GM18870 (cell line): ENCODE measurements at regions not wholly inside any gene's neighbourhood (a gene's known extent, or its start where the extent isn't known, plus 50 kb on each side); places are given as distances from the start of the nearest gene placed in this dataset.
A peak's percentile ranks its signal among the peaks of the same experiment; 100 is the strongest.

ENCODE experiments used
- ATAC-seq: cut with Tn5 transposase; IDR thresholded peaks from one replicate; pipeline ENCODE4 v1.9.1; 2021; ENCODE audit warnings: moderate library complexity; ENCODE audit not compliant: unreplicated experiment

DNA sequence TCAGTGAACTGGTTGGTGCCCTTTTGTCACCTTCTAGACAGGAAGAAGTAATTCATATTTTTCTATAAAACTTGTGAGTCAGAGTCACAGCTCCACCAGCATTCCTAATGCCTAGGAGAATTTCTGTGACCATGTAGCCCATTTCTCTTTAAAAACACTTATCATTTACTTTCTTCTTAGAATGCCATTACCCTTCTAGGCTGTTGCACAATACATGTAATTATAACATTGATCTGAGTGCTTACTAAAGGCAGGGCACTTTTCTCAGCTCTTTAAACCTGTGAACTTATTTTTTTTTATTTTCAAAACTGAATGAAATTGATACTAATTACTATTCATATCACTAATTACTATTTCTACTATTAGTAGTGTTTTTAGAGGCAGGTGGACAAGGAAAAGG lies 373.7 kb downstream of the TLE4 start:
- no peak for ATAC-seq

DNA sequence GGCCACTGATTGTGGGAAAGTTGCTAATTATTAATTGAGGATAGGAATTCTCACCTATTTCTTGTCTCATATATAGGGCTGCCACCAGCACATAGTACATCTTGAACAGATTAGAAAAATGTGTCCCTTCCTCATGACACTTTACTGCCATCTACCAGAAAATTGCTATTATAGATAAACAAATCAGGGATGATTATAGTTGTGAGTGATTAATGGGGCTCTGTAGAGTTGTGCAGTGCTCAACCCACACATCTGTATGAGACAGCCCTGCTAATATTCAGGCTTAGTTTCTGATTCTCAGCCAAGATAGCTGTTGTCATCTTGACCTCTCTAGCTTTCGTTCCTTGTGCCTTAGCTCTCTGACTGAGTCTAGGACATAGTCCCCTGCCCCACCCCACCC lies 373.3 kb downstream of the TLE4 start:
- ATAC-seq, result no peak

DNA sequence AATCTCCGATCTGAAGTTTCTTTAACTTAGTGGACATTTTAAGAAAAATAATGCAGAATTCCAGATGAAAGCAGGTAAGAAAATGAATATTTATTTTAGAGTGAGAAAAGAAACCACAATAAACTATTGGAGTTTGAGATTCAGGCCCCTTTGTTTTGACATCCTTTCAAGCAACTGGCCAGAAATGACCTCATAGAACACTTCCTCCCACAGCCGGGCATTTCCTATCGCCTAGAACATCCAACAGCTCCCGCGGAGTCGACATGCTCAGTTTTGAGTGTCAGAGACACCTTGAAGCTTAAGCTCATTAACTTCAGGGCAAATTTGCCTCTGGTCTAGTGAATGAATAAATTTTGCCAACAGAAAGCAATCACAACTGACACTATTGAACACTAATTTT lies 369.2 kb downstream of the TLE4 start:
- ATAC-seq, result no peak

DNA sequence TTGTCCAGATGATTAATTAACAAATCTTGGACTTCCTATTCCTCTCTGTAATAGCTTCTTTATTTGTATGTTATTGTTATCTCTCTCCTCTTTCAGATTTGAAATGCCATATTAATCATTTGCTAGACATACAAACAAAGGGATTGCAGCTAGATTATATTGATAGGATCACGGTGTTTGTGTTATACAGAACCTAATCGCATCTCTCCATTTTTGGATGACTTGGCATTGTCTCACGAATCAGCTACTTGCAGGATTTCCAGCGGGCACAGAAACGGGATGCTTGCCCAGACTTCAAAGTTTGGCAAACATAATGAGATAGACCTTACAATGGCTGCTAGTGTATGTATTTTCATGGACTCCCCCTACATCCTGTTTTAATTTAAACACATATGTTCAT lies 368.1 kb downstream of the TLE4 start:
- ATAC-seq, result no peak

DNA sequence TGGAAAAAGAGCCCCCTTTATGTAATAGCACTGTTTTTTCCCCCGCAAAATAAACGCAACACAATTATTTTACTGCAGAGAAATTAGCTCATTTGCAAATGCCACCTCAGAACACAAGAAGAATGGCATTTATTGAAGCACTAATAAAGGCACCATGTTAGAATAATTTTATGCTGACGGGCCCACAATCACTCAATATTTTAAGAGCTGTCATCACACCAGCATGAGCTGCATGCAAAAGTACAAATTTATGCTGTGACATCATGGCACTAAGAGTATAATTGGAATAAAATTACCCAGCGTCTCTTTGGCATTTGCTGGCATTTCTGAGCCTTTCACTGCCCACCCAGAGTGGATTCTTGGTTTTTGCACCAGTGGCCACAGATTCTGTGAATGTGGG lies 364.6 kb downstream of the TLE4 start:
- ATAC-seq, result no peak

DNA sequence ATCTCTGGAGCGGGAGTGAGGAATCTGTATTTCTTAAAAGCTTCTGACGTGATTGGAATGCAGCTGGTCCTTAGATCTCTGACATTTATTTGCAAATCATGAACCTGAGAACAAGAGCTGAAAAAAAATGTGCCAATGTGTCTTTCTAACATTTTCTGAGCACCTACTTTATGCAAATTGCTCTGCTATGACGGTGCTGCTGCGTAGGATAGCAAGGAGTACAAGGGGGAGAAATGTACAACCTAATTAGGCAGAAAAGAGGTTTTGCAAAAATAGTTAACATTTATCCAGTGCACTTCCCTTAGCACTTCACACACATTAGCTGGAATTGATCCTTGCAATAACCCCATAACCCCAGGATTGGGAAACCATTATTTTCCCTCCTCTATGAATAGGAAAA lies 357.5 kb downstream of the TLE4 start:
- ATAC-seq, result no peak

DNA sequence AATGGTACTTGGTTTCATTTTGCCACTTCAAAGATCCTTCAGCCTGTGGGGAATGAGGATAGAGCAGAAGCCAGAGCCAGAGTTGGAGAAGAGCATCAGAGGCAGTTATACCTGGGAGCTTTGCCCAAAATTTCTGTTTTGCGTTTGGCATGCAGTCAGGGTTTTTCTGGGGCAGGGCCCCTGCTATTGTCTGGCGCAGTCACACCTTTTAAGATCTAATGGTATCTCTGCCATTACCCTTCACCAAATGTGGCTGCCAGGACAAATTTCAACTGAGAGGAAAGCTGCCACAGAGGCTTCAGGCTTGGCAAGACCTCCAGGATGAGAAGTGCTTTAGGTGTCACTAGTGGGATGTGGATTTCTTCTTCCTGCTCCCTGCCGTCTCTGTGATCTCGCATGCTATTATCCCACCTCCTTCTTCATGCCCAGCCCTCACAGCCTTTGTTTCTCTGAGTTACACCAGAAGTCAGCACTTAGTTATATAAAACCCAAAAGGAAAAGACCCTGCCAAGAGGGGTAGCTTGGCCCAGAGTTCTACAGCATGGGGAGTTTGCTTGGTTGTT lies 357.0 kb downstream of the TLE4 start:
- ATAC-seq, result no peak

DNA sequence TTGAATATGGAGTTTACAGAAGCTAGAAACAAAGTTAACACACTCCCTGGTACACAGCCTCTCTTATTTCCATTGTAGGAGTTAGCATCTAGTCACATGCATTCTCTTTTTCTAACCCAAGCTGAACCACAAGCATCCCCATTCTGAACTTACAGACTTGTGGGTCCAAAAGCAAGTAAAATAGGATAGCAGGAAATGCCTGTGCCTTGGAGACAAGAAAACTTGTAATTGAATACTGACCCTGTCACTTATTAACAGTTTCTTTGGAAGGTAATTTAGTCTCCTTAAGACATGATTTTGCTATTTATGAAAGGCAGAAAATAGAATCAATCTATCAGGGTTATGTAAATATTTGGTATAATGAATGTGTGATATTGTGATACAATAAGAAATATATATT lies 353.6 kb downstream of the TLE4 start:
- no peak for ATAC-seq

DNA sequence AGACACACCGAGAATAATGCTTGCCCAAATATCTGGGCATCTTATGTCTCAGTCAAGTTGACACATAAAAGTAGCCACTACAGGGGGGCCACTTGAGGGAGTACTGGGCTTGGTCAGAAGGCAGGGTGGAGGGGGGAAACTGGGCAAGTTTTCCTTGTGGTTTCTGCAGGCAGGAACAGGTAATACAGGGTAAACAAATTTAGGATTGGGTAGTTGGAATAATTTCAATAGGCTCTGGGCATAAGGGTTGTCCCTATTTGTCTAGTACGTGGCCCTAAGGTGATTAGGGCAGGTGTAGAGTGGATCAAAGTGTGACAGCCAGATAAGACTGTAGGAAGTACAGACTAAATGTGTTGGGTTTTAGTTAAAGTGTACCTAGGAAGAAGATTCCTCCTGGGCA lies 353.1 kb downstream of the TLE4 start:
- no peak for ATAC-seq

DNA sequence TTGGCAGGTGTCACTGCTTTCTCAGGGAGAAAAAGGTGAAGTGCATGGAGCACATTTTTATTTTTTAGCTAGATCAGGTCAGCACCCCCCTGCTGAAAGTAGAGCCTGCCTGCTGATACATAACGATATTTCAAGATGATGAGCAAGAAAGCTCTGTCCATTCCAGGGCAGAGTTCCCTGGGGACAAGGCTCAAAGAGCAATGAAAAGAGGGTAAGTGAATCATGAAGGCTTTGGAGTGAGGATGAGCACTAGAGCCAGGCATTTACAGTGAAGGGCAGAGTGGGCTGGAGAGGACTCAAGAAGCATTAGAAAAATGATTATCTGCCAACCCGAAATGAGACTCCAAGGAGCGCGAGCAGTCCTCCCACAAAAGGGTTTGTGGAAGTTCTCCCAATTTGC lies 345.7 kb downstream of the TLE4 start:
- no peak for ATAC-seq

DNA sequence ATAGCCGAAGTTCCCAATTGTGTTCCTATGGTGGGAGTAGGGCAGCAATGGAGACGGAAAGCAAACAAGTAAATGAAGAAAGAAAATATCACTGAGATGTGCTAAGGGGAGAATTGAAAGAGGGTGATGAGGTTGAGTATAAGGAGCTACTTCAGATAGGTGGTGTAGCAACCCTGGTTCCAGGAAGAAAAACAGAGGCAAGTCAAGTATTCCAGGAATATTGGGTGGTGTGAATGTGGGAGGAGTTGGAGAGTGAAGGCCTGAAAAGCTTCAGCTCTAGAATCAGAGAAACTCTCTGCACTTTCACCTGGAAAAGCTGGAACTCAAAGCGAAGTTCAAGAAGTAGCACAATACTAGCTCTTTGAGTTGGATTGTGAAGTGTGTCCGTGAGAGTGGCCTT lies 342.1 kb downstream of the TLE4 start:
- ATAC-seq, result no peak

DNA sequence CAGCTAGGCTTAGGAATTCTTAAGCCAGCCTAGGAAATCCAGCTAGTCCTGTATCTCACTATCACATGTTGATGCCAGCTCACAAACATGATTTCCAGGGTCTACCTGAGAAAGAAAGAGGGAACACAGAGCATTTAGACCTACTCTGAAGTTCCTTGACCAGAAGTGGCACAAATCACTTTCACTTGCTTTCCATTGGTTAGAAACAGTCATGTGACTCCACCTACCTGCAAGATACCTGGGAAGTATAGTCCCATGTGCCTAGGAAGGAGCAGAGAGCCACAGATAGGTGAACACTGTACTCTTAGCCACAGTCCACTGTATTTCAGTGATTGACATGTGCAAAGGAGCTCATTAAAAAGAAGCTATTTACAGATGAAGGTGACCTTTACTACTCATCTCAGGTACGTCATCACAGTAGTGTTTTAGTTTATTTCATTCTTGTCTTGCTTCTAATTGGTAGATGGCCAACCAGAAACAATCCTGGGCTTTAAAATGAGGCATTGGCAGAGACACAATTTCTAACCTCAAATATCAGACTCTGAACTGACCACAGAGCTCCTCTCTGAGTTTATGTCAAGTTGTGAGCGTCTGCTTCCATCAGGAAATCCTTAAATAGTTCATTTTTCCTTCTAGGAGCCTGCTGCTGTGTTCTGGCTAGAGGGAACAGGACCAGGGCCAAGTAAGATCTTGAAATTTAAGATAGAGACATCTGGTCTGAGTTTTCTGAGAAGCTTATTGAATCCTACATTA lies 340.7 kb downstream of the TLE4 start:
- no peak for ATAC-seq

DNA sequence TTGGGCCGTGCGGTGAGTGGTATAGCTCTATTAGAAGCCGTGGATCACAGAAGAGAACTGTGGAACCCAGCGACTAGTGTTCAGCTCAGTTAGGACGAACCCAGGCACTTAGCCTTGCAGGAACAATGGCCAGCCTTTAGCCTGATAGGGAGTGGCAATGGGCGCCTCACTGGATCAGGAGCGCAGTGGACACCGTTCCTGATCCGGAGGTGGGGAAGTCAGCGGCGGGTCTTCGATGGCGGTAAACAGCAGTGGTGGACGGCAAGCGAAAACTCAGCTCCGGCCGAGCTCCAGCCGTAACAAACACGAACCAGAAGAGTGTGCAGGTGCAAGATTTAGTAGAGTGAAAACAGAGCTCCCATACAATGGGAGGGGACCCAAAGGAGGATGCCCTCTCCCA lies 340.0 kb downstream of the TLE4 start:
- ATAC-seq, result no peak

DNA sequence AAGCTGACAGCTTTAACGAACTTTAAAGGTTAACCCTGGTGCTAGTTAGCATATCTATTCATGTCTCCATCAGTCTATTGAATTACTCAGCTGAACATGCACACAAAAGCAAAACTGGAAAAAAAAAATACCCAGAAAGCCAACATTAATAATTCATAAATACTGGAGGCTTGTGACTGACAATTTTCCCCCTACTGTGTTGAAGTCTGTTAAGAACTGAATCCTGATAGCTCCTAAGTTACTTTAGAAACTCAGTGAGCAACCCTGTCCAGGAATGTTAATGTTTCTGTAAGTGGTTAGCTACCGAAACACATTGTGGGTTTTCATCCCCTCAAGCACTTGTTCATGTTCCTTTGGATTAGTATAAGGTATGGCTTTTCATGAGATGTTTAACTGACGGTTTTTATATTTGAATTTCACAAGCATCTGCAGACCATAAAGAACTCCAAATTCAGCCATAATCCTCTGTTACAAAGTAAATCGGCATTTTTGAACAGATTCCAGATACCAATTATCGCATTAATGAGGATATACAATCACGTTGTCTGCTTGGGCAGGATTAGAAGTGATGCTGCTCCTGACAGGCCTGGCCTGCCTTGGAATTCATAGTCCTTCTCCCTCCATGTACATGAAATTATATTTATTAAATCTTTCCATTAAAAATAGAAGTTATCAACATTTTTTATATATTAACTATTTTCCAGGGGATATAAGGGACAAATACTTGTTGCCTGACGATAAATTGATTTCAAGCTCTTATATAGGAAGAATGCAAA lies 331.2 kb downstream of the TLE4 start:
- no peak for ATAC-seq

DNA sequence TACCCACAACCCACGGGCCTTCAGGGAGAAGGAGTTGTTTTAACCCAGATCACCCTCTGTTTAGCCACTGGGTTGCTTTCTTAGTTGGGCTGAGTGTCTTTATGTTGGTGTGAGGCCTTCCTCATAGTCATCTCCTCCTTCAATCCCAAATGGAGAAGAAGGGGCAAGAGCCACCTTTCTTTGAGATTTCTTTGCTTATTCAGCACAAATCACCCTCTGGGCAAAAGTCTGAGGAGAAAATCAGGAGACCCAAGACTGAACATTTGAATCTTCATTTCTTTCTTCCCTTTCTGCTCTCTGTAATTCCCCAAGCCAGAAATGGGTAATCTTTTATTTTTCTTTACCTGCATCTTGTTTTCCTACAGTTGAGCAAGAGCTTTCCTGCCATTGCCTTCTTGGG lies 329.0 kb downstream of the TLE4 start:
- ATAC-seq, result no peak

DNA sequence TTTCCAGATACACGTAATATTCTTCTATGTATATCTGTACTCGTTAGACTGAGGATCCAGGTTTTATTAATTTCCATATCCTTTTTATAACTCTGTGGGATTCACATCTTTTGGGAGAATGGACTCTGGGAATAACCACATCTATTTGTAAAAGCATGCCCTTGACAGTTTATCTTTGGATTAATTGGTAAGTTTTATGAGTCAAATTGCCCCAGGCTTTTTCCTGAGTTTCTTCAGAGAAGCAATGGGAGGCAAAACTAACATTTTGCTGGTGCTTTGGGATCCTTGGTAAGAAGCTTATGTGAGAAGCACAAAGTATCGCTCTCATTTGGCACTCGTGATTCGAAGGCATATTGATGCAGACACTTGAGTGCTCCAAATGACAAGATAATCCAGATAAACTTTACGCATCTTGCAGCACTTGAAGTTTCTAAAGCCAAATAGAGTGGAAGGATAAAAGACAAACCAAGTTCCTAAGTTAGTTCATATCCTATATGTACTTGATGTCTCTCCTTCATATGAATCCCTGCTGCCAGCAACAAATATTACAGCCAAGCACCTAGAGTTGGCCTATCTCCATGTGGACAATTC lies 324.7 kb downstream of the TLE4 start:
- no peak for ATAC-seq

DNA sequence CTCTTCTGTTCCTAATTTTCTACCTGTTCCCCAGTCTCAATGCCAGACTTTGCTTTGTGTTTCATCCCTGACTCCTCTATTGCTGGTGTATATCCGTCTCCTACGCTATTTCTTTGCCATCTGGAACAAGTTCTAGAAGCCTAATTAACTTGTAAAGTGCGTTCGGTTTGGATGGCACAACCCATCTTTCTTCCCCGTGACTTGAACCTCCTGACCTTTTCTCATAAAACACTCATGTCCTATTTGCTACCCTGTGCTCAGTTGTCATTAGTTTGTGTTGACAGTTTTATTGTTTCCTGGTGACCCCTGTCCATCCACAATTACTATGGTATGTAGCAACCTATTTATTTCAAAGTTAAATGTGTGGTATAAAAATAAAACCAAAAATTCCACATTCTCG lies 323.5 kb downstream of the TLE4 start:
- ATAC-seq, result no peak

DNA sequence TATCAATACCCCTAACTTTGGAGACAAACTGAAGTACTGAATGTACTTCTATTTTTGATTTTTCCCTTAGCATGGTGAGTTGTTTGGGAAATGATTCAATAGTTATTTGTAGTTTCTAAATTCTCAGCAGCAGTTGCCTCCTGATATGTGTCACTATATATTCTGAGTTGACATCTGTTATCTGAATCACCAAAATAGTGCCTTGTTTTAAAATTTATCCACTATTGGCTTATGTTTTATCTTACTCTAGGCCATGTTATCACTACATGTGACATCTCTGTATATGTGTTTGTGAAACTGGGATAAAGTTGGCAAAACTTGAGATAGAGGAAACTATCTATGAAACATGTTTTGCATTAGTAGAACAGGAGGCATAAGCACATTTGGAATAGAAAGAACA lies 317.6 kb downstream of the TLE4 start:
- no peak for ATAC-seq

DNA sequence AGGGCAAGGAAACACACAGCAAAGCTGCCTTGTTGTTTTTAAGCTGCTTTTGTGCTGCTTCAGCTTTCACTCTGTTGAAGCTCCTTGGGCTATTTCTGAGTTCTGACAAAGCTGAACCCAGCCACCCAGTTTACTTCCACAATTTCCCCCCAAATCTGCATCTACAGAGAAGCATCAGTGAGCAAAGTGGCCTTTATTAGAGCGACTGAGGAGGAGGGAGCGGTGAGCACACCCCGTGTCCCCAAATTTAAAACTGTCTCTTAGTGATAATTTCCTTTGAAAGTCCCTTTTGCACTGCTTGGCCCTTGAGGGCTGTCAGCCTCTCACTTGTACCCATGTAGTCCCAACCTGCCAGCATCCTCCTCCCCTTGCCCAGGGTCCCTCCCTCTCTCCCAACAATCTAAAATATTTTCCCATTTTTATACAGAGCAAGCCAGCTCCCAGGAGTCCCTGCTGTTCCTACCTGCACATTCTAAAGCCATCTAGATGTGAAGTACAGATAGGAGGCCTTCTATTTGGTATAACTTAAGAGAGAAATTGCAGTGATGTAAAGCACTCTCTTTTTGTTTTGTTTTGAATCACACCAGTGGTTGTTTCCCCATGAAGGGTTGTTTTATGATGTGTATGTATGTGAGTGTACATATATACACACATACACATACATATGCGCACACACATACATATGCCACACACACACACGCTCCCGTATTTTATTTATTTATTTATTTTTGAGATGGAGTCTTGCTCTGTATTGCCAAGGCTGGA lies 313.5 kb downstream of the TLE4 start:
- no peak for ATAC-seq

DNA sequence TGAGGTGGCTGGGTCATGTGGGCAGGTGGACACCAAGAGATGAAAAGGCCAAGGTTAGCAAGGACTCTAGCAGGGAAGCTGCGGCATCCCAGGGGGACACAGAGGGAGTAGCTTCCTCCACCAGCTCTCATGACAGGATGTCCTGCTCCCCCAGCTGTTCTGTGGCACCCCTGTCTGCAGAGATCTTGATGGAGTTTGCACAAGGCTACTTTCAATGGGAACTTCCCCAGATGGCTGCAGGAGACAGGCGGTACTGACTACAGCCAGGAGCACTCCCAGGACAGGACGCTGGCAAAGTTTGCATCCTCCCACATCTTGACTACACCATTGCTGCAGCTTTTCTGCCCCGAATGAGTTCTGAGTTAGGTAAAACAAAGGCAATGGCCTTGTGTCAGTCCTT lies 312.8 kb downstream of the TLE4 start:
- no peak for ATAC-seq

DNA sequence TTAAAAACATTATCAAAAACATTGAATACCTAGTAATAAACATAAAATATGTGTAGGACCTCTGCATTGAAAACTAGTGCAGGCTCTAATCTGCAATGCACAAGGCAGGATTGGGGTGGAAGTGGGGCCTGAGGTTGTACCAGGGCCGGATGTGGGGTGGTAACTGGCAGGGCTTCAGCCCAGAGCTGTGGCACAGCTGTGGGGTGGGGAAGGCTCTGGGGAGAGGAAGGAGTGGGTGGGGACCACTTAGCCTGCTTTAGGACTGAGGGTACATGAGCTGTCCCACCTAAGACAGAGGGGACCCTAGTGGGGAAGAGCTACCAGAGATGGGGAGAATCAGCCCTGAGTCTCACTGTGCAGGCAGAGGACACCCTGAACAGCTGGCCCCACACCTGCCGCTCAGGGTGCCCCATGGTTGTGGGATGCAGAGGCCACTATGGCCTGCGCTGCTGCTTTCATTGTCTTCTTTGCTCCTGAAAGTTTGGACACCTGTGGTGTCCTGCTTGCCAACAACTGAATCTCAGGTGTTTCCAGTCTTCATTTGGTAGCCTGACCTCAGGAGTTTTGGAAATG lies 311.4 kb downstream of the TLE4 start:
- ATAC-seq, result peak; percentile 51
